HEK293T (cell line): ENCODE measurements at regions not wholly inside any gene's neighbourhood (a gene's known extent, or its start where the extent isn't known, plus 50 kb on each side); places are given as distances from the start of the nearest gene placed in this dataset.

Experiments used
- FOXA1 ChIP-seq: fragments of 450-650 bp; IDR thresholded peaks from 2 replicates; pipeline ENCODE4 v1.6.1; 2016; ENCODE audit warnings: mild to moderate bottlenecking
- FOXM1 ChIP-seq: fragments of 450-650 bp; IDR thresholded peaks from 2 replicates; pipeline ENCODE4 v1.6.1; 2017; ENCODE audit warnings: mild to moderate bottlenecking, borderline replicate concordance
- HDGF ChIP-seq: fragments of 450-650 bp; IDR thresholded peaks from 2 replicates; pipeline ENCODE4 v1.6.1; 2017; ENCODE audit warnings: antibody characterized with exemption, borderline replicate concordance
- LEF1 ChIP-seq: fragments of 450-650 bp; IDR thresholded peaks from 2 replicates; pipeline ENCODE4 v1.6.1; 2017; ENCODE audit warnings: mild to moderate bottlenecking, borderline replicate concordance
- SUZ12 ChIP-seq: fragments of 450-650 bp; IDR thresholded peaks from 2 replicates; pipeline ENCODE4 v1.6.1; 2016; ENCODE audit warnings: mild to moderate bottlenecking
- TF ChIP-seq, protein P1 (sequence below): fragments of 450-650 bp; IDR thresholded peaks from 2 replicates; pipeline ENCODE4 v1.6.1; 2016

DNA sequence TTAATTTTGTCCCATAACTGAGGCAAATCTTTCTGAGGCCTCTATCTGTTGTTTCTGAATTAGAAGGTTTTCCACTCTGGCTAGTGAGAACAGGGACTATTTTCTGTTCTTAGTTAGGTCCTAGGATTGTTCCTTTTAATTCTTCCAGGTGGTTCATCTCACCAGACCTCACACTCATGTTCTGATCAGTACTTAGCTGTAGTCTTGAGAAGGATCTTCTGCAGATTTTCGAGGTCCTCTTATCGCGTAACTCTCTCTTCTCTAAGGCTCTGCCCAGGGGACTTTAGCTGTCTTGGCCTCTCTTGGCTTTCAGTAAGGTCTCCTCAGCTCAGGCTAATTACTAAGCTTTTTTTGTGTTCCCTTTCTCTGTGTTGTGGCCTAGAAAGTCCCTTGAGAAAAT is 201.1 kb downstream of the ETNK1 start:
- TF ChIP-seq HDGF, result no peak
- TF ChIP-seq FOXM1, result no peak
- no peak for TF ChIP-seq SUZ12
- TF ChIP-seq FOXA1, result no peak
- TF ChIP-seq, protein P1, sequence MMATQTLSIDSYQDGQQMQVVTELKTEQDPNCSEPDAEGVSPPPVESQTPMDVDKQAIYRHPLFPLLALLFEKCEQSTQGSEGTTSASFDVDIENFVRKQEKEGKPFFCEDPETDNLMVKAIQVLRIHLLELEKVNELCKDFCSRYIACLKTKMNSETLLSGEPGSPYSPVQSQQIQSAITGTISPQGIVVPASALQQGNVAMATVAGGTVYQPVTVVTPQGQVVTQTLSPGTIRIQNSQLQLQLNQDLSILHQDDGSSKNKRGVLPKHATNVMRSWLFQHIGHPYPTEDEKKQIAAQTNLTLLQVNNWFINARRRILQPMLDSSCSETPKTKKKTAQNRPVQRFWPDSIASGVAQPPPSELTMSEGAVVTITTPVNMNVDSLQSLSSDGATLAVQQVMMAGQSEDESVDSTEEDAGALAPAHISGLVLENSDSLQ, result no peak
- no peak for TF ChIP-seq LEF1
